K562 (cell line): ENCODE measurements at regions not wholly inside any gene's neighbourhood (a gene's known extent, or its start where the extent isn't known, plus 50 kb on each side); places are given as distances from the start of the nearest gene placed in this dataset.
A peak's percentile ranks its signal among the peaks of the same experiment; 100 is the strongest.

Source experiments
- ASH1L ChIP-seq: fragments of 450-650 bp; IDR thresholded peaks from 2 replicates; pipeline ENCODE4 v1.6.1; 2018; ENCODE audit warnings: borderline replicate concordance, mild to moderate bottlenecking, low read depth; ENCODE audit not compliant: partially characterized antibody
- CCNT2 ChIP-seq: IDR thresholded peaks from 2 replicates; pipeline ENCODE4 v1.6.1; 2011; ENCODE audit warnings: borderline replicate concordance, low read depth, mild to moderate bottlenecking, moderate library complexity, mixed read lengths, low read length; ENCODE audit not compliant: insufficient read length; ENCODE audit errors: extremely low read depth
- ELF2 ChIP-seq: fragments of 250-450 bp; sonication (Bioruptor Pico); IDR thresholded peaks from 2 replicates; pipeline ENCODE4 v1.5.0; 2021; ENCODE audit warnings: mild to moderate bottlenecking
- ERF ChIP-seq: fragments of 450-650 bp; formaldehyde crosslinking; IDR thresholded peaks from 2 replicates; pipeline ENCODE4 v1.4.0; 2020; ENCODE audit warnings: mild to moderate bottlenecking, mixed read lengths
- HNRNPLL ChIP-seq: fragments of 200-400 bp; formaldehyde crosslinking; IDR thresholded peaks from 2 replicates; pipeline ENCODE4 v1.6.1; 2017; ENCODE audit warnings: low read length, low read depth, mild to moderate bottlenecking; ENCODE audit not compliant: poor library complexity, severe bottlenecking
- MTA2 ChIP-seq: fragments of 450-650 bp; IDR thresholded peaks from 2 replicates; pipeline ENCODE4 v1.6.1; 2016; ENCODE audit warnings: low read depth
- NFXL1 ChIP-seq: fragments of 450-650 bp; formaldehyde crosslinking; IDR thresholded peaks from 2 replicates; pipeline ENCODE4 v1.4.0; 2021; ENCODE audit warnings: mild to moderate bottlenecking
- TBL1XR1 ChIP-seq, 2 experiments: IDR thresholded peaks; 2 replicates each; pipeline ENCODE4 v1.6.1; 2012; ENCODE audit warnings: improper control_type of control experiment in 2 of 2, low read length in 2 of 2, mild to moderate bottlenecking in 1 of 2
- TEAD2 ChIP-seq: fragments of 450-650 bp; IDR thresholded peaks from 2 replicates; pipeline ENCODE4 v1.6.1; 2016; ENCODE audit warnings: missing genetic modification characterization, control low read depth, missing compliant biosample characterization
- ZNF184 ChIP-seq: sonication (generic); formaldehyde crosslinking; IDR thresholded peaks from 2 replicates; pipeline ENCODE4 v1.5.0; 2020; ENCODE audit warnings: missing genetic modification reagents
- ZNF239 ChIP-seq: fragments of 250-450 bp; sonication (Bioruptor Pico); IDR thresholded peaks from 2 replicates; pipeline ENCODE4 v1.4.0; 2020; ENCODE audit warnings: mild to moderate bottlenecking
- ZNF431 ChIP-seq: sonication (generic); formaldehyde crosslinking; IDR thresholded peaks from 2 replicates; pipeline ENCODE4 v1.8.0; 2022; ENCODE audit warnings: mild to moderate bottlenecking, missing genetic modification reagents
- ZNF583 ChIP-seq: fragments of 250-450 bp; sonication (Bioruptor Pico); IDR thresholded peaks from 2 replicates; pipeline ENCODE4 v1.4.0; 2020
- TF ChIP-seq, protein P1 (sequence below), 2 experiments: IDR thresholded peaks in 1 of 2; conservative IDR thresholded peaks in 1 of 2; 2 replicates each; pipeline ENCODE4 v1.6.1; 2016; ENCODE audit warnings: low read depth in 2 of 2, mild to moderate bottlenecking in 1 of 2, missing compliant biosample characterization in 1 of 2, missing genetic modification characterization in 1 of 2, moderate library complexity in 1 of 2
- TF ChIP-seq, protein P2 (sequence below): sonication (generic); formaldehyde crosslinking; IDR thresholded peaks from 2 replicates; pipeline ENCODE4 v1.8.1; 2023; ENCODE audit warnings: missing genetic modification reagents, mild to moderate bottlenecking, borderline replicate concordance
- TF ChIP-seq, protein P3 (sequence below): IDR thresholded peaks from 3 replicates; pipeline ENCODE4 v1.6.1; 2011; ENCODE audit warnings: borderline replicate concordance, mild to moderate bottlenecking, moderate library complexity; ENCODE audit not compliant: insufficient read length; ENCODE audit errors: extremely low read depth

DNA sequence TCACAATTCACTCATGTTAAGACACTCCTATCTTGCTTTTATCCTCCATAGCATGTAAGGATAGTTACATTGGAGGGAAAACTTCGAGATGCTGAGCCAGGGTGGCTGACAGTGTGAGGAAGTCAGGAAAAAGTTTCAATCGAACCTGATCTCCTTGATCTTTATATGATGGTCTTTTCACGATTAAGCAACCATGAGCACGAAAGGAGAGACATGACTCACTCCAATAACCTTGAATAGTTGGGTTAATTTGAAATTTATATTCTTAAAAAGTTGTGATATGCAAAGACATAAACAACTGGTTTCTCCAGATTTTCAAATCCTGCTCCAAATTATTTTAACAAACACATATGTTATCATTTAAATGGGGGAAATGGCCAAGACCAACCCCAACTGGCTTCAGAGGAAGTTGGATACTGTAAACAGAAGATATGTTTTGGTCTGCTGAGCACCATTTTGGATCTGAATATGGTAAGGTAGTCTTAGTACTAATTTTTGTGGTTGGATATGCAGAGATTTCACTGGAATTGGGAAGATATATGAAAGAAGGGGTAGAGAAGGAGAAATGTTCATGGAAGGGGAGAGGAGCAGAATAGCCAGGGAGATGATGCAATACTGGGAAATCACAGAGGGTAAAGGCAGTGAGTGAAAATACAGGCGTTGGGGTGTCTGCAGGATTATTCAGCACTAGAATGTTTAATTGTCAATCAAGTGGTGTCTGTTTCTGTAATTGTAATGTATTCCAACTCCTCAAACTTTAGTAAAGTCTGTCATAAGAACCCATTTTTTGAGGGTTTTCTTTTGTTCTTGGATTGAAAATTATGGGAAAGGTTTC lies 185.2 kb upstream of the SLC38A2 start (continued):
- TF ChIP-seq ZNF583 (CRISPR knock-in tag) (peak; percentile 83), ZNF431 (CRISPR knock-in tag) (no peak), MTA2 (peak; percentile 29; the same call in 1 of the 2 replicates), TBL1XR1 (IDR thresholded peaks at IDR 0.05; ENCODE audit: low read length in 2 of 2) (no peak), ZNF184 (CRISPR knock-in tag) (no peak), CCNT2 (no peak), ERF (CRISPR knock-in tag) (no peak), ZNF239 (CRISPR knock-in tag) (peak; percentile 64), HNRNPLL (no peak), TEAD2 (no peak), NFXL1 (CRISPR knock-in tag) (no peak; the same call in 1 of the 2 replicates), ASH1L (no peak), ELF2 (peak; percentile 58; the same call in 1 of the 2 replicates)
- TF ChIP-seq, protein P1, sequence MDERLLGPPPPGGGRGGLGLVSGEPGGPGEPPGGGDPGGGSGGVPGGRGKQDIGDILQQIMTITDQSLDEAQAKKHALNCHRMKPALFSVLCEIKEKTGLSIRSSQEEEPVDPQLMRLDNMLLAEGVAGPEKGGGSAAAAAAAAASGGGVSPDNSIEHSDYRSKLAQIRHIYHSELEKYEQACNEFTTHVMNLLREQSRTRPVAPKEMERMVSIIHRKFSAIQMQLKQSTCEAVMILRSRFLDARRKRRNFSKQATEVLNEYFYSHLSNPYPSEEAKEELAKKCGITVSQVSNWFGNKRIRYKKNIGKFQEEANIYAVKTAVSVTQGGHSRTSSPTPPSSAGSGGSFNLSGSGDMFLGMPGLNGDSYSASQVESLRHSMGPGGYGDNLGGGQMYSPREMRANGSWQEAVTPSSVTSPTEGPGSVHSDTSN (CRISPR knock-in tag; IDR thresholded peaks at IDR 0.05; ENCODE audit: low read depth): no peak
- TF ChIP-seq, protein P1 (tag; conservative IDR thresholded peaks at IDR 0.05; ENCODE audit: low read depth): 0 out of 2 replicates have a peak, but pooled peaks have one; percentile 24
- TF ChIP-seq, protein P2, sequence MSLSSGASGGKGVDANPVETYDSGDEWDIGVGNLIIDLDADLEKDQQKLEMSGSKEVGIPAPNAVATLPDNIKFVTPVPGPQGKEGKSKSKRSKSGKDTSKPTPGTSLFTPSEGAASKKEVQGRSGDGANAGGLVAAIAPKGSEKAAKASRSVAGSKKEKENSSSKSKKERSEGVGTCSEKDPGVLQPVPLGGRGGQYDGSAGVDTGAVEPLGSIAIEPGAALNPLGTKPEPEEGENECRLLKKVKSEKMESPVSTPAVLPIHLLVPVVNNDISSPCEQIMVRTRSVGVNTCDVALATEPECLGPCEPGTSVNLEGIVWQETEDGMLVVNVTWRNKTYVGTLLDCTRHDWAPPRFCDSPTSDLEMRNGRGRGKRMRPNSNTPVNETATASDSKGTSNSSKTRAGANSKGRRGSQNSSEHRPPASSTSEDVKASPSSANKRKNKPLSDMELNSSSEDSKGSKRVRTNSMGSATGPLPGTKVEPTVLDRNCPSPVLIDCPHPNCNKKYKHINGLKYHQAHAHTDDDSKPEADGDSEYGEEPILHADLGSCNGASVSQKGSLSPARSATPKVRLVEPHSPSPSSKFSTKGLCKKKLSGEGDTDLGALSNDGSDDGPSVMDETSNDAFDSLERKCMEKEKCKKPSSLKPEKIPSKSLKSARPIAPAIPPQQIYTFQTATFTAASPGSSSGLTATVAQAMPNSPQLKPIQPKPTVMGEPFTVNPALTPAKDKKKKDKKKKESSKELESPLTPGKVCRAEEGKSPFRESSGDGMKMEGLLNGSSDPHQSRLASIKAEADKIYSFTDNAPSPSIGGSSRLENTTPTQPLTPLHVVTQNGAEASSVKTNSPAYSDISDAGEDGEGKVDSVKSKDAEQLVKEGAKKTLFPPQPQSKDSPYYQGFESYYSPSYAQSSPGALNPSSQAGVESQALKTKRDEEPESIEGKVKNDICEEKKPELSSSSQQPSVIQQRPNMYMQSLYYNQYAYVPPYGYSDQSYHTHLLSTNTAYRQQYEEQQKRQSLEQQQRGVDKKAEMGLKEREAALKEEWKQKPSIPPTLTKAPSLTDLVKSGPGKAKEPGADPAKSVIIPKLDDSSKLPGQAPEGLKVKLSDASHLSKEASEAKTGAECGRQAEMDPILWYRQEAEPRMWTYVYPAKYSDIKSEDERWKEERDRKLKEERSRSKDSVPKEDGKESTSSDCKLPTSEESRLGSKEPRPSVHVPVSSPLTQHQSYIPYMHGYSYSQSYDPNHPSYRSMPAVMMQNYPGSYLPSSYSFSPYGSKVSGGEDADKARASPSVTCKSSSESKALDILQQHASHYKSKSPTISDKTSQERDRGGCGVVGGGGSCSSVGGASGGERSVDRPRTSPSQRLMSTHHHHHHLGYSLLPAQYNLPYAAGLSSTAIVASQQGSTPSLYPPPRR (CRISPR knock-in tag): no peak
- TF ChIP-seq, protein P3, sequence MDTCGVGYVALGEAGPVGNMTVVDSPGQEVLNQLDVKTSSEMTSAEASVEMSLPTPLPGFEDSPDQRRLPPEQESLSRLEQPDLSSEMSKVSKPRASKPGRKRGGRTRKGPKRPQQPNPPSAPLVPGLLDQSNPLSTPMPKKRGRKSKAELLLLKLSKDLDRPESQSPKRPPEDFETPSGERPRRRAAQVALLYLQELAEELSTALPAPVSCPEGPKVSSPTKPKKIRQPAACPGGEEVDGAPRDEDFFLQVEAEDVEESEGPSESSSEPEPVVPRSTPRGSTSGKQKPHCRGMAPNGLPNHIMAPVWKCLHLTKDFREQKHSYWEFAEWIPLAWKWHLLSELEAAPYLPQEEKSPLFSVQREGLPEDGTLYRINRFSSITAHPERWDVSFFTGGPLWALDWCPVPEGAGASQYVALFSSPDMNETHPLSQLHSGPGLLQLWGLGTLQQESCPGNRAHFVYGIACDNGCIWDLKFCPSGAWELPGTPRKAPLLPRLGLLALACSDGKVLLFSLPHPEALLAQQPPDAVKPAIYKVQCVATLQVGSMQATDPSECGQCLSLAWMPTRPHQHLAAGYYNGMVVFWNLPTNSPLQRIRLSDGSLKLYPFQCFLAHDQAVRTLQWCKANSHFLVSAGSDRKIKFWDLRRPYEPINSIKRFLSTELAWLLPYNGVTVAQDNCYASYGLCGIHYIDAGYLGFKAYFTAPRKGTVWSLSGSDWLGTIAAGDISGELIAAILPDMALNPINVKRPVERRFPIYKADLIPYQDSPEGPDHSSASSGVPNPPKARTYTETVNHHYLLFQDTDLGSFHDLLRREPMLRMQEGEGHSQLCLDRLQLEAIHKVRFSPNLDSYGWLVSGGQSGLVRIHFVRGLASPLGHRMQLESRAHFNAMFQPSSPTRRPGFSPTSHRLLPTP: no peak
